PC-9 (cell line): ENCODE measurements at regions not wholly inside any gene's neighbourhood (a gene's known extent, or its start where the extent isn't known, plus 50 kb on each side); places are given as distances from the start of the nearest gene placed in this dataset.

Experiments
- CTCF ChIP-seq: fragments of 200-600 bp; sonication (generic); conservative IDR thresholded peaks from 2 replicates; pipeline ENCODE4 v1.6.1; 2017; ENCODE audit warnings: mixed run types, antibody characterized with exemption, mild to moderate bottlenecking, moderate library complexity
- EZH2 ChIP-seq: fragments of 200-600 bp; sonication (generic); IDR thresholded peaks from 2 replicates; pipeline ENCODE4 v1.8.0; 2017; ENCODE audit warnings: antibody characterized with exemption, low read depth

DNA sequence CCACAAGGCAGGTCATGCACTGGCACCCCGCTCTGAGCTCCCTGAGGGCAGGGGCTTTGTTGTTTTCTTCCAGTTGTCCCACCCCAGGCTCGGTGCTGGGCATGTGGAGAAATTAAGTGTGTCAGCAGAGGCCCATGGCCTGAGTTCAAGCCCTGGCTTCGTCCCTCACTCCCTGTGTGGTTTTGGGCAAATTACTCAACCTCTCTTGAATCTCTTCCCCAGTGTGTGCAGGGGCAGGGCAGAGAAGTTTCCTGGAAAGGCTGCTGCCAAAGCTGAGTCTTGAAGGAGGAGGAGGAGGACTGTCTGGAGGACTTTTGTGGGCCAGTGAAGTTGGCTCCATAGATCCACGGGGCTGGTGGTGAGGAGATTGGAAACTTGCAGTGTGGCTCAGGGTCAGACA lies 138.1 kb upstream of the E2F8 start:
- TF ChIP-seq CTCF (no peak), EZH2 (no peak)
